Stimulated activated CD4-positive, alpha-beta T cell treated with anti-CD3 and anti-CD28 coated beads, TNF-alpha, amount 100 ng/mL, for 24 hours (primary cell): ENCODE measurements at regions not wholly inside any gene's neighbourhood (a gene's known extent, or its start where the extent isn't known, plus 50 kb on each side); places are given as distances from the start of the nearest gene placed in this dataset.

Experiments used
- DNase-seq, 3 experiments: peaks; one replicate each; pipeline ENCODE4 v3.0.0-alpha.2; 2020; ENCODE audit warnings: low read depth in 3 of 3

GRCh38 chr14:24693353-24693737 lies 59.4 kb upstream of the GZMB start:
- no peak for DNase-seq

- peak in 1 of 3 experiments; percentile 37 for DNase-seq
Observed at GRCh38 chr14:24692382-24693352, 58.7 kb upstream of the GZMB start.

- DNase-seq, result no peak
Observed at GRCh38 chr14:24690492-24690891, 56.5 kb upstream of the GZMB start.

GRCh38 chr14:24688030-24688658 lies 54.2 kb upstream of the GZMB start:
- no peak for DNase-seq
